ENCODE measurements at regions not wholly inside any gene's neighbourhood (a gene's known extent, or its start where the extent isn't known, plus 50 kb on each side); places are given as distances from the start of the nearest gene placed in this dataset.

- no peaks in the 10 kb centered on the region for H4K20me1 ChIP-seq (ENCODE audit: insufficient read depth, low read length)
- DNase-seq (ENCODE audit: low spot score): no peak
- no peaks in the 10 kb centered on the region for H3K36me3 ChIP-seq (ENCODE audit: insufficient read depth, low read length)
- BruUV-seq (replicated peaks): no TSS peak
- intact Hi-C loops (cut with micrococcal nuclease; ENCODE audit: unreplicated experiment): no loop called here
- H3K4me2 ChIP-seq (ENCODE audit: low read length): no peak overlapping the region
- H3K27ac ChIP-seq (ENCODE audit: low read depth, low read length, poor library complexity, severe bottlenecking): no peak overlapping the region
- TF ChIP-seq CTCF (conservative IDR thresholded peaks at IDR 0.05; ENCODE audit: low read length) (no peak), EZH2phosphoT487 (IDR thresholded peaks at IDR 0.05; ENCODE audit: borderline replicate concordance, low read depth, low read length) (no peak)
- POLR2A ChIA-PET: interaction anchor here (0.7 kb wide), 2 partner anchors 14 to 23 kb away, joined by 3 to 4 read pairs; no protein-coding TSS in a partner anchor
- no peak overlapping the region for H2AFZ ChIP-seq (ENCODE audit: low read length)
- H3K9me2 ChIP-seq (ENCODE audit: insufficient read depth, low read length): no peaks in the 10 kb centered on the region
- CTCF ChIA-PET (ENCODE audit: unreplicated experiment): interaction anchor here (1.2 kb wide), 1 partner anchor 320 kb away, joined by 3 read pairs; no protein-coding TSS in a partner anchor
- no peaks in the 10 kb centered on the region for H3K4me1 ChIP-seq (ENCODE audit: insufficient read depth, low read length, poor library complexity, severe bottlenecking)
- no peaks in the 10 kb centered on the region for H3K9me3 ChIP-seq (ENCODE audit: low read length)
- H3K79me2 ChIP-seq (ENCODE audit: insufficient read depth, low read depth, low read length): no peaks in the 10 kb centered on the region
- H3K4me3 ChIP-seq (ENCODE audit: low read depth, low read length, poor library complexity, severe bottlenecking): no peak overlapping the region
Observed at GRCh38 chr9:87342743-87343142, 154.9 kb upstream of the DAPK1 start.

- POLR2A ChIA-PET: interaction anchor here (0.5 kb wide), 1 partner anchor 203 kb away, joined by 3 read pairs; no protein-coding TSS in a partner anchor
Observed at GRCh38 chr9:87343816-87344430, 153.7 kb upstream of the DAPK1 start.

More at GRCh38 chr9:87343816-87344430, 153.7 kb upstream of the DAPK1 start:
- DNase-seq (ENCODE audit: low spot score): no peak
- CTCF ChIA-PET (ENCODE audit: unreplicated experiment): no interaction called here
- no peaks in the 10 kb centered on the region for H3K9me3 ChIP-seq (ENCODE audit: low read length)
- H4K20me1 ChIP-seq (ENCODE audit: insufficient read depth, low read length): no peaks in the 10 kb centered on the region
- no peak overlapping the region for H3K4me2 ChIP-seq (ENCODE audit: low read length)
- TF ChIP-seq CTCF (conservative IDR thresholded peaks at IDR 0.05; ENCODE audit: low read length) (no peak), EZH2phosphoT487 (IDR thresholded peaks at IDR 0.05; ENCODE audit: borderline replicate concordance, low read depth, low read length) (no peak)
- no peaks in the 10 kb centered on the region for H3K9me2 ChIP-seq (ENCODE audit: insufficient read depth, low read length)
- H2AFZ ChIP-seq (ENCODE audit: low read length): no peak overlapping the region
- H3K27ac ChIP-seq (ENCODE audit: low read depth, low read length, poor library complexity, severe bottlenecking): no peak overlapping the region
- no peaks in the 10 kb centered on the region for H3K79me2 ChIP-seq (ENCODE audit: insufficient read depth, low read depth, low read length)
- no peaks in the 10 kb centered on the region for H3K4me1 ChIP-seq (ENCODE audit: insufficient read depth, low read length, poor library complexity, severe bottlenecking)
- BruUV-seq (replicated peaks): no TSS peak
- no peak overlapping the region for H3K4me3 ChIP-seq (ENCODE audit: low read depth, low read length, poor library complexity, severe bottlenecking)
- intact Hi-C loops (cut with micrococcal nuclease; ENCODE audit: unreplicated experiment): no loop called here
- no peaks in the 10 kb centered on the region for H3K36me3 ChIP-seq (ENCODE audit: insufficient read depth, low read length)

Data from OCI-LY7 (cell line).